ENCODE measurements at regions not wholly inside any gene's neighbourhood (a gene's known extent, or its start where the extent isn't known, plus 50 kb on each side); places are given as distances from the start of the nearest gene placed in this dataset.

DNA sequence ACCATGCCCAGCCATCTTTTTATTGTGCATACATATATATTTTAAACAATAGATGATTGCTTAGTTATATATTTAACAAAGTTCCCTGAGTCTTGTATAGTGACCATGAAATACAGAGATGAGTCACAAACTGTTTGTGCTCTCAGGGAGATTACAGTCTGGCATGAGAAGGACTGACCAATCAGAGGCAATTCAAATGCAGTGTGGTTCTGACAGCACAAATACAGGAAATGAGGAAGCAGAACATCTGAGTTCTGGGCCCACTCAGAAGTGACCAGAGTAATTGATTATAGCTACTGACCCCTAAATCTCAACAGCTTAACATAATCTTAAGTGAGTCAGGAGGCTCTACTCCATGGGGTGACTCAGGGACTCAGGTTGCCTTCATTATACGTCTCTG lies 534.5 kb downstream of the OMA1 start:
- TF ChIP-seq TAF1 (IDR thresholded peaks at IDR 0.05; ENCODE audit: low read depth): no peak
- no peak for TF ChIP-seq REST (IDR thresholded peaks at IDR 0.05; ENCODE audit: low read depth)
- no peak for TF ChIP-seq ZBTB7A (IDR thresholded peaks at IDR 0.05; ENCODE audit: low read depth)
- TF ChIP-seq CEBPB (IDR thresholded peaks at IDR 0.05): no peak
- TF ChIP-seq CREB1 (IDR thresholded peaks at IDR 0.05; ENCODE audit: low read depth): no peak

All from Ishikawa (cell line).